BLaER1 treated with 17β-estradiol and CSF1 and Interleukin-3, amounts not matched to agents 10 nM and 100 nM (cell line): ENCODE measurements at regions not wholly inside any gene's neighbourhood (a gene's known extent, or its start where the extent isn't known, plus 50 kb on each side); places are given as distances from the start of the nearest gene placed in this dataset.

Source experiments
- H3K27ac ChIP-seq, 11 experiments: shearing (Covaris generic); formaldehyde crosslinking; 2 replicates each; pipeline ENCODE4 v1.8.1; 2022
- H3K27me3 ChIP-seq, 11 experiments: shearing (Covaris generic); formaldehyde crosslinking; 2 replicates each; pipeline ENCODE4 v1.8.1; 2022
- H3K36me3 ChIP-seq, 11 experiments: shearing (Covaris generic); formaldehyde crosslinking; 2 replicates each; pipeline ENCODE4 v1.8.1; 2022
- H3K4me1 ChIP-seq, 10 experiments: shearing (Covaris generic); formaldehyde crosslinking; 2 replicates each; pipeline ENCODE4 v1.8.1; 2022
- H3K4me2 ChIP-seq, 11 experiments: shearing (Covaris generic); formaldehyde crosslinking; 2 replicates each; pipeline ENCODE4 v1.8.1; 2022
- H3K4me3 ChIP-seq, 10 experiments: shearing (Covaris generic); formaldehyde crosslinking; 2 replicates each; pipeline ENCODE4 v1.8.1; 2022
- H3K9ac ChIP-seq, 11 experiments: shearing (Covaris generic); formaldehyde crosslinking; 2 replicates each; pipeline ENCODE4 v1.8.1; 2022
- H3K9me3 ChIP-seq, 11 experiments: shearing (Covaris generic); formaldehyde crosslinking; replicated peaks in 1 of 11; 2 replicates each; pipeline ENCODE4 v1.8.1; 2022
- H4K20me1 ChIP-seq, 11 experiments: shearing (Covaris generic); formaldehyde crosslinking; 2 replicates each; pipeline ENCODE4 v1.8.1; 2022
- Cebpa-rat ChIP-seq, 11 experiments: shearing (Covaris generic); IDR thresholded peaks; 2 replicates each; pipeline ENCODE4 v1.8.1; 2022

DNA sequence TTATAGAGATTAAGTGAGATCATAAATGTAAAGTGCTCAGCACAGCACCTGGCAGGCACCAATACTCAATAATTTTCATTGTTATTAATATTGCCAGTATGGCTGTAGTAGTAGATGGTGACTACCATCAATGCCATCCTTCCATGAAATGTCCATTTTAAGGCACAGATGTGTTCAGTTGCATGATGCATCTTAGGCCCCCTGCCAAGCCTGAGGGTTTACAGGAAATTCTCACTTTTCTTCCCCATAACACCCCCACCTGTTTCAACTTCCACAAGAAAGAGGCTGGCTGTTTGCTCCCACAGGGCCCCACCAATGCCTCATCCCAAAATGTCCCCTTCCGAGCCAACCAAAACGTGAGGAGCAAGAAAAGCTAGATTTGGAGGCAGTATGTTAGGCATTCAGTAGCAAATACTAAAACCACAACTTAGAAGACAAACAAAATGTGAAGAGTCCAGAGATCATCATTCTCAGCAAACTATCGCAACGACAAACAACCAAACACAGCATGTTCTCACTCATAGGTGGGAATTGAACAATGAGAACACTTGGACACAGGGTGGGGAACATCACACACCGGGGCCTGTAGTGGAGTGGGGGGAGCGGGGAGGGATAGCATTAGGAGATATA is 110.6 kb upstream of the NHSL1 start:
- no peaks in the 10 kb centered on the region for H3K9me3 ChIP-seq
- H3K4me3 ChIP-seq = no peak overlapping the region
- no peak overlapping the region for H3K4me2 ChIP-seq
- no peaks in the 10 kb centered on the region for H3K27me3 ChIP-seq
- H3K27ac ChIP-seq = no peak overlapping the region
- no peak for TF ChIP-seq Cebpa-rat (IDR thresholded peaks at IDR 0.05)
- no peaks in the 10 kb centered on the region for H3K36me3 ChIP-seq
- H3K4me1 ChIP-seq = no peaks in the 10 kb centered on the region
- H3K9ac ChIP-seq = no peak overlapping the region
- no peaks in the 10 kb centered on the region for H4K20me1 ChIP-seq

- Histone ChIP-seq H3K4me2 (no peak overlapping the region), H3K4me3 (no peak overlapping the region), H3K27me3 (no peaks in the 10 kb centered on the region), H3K36me3 (no peaks in the 10 kb centered on the region), H3K9ac (no peak overlapping the region), H3K4me1 (no peaks in the 10 kb centered on the region), H3K27ac (no peak overlapping the region), H4K20me1 (no peaks in the 10 kb centered on the region), H3K9me3 (no peaks in the 10 kb centered on the region; a peak in 1 of 22 replicates)
- TF ChIP-seq Cebpa-rat (IDR thresholded peaks at IDR 0.05) = no peak
Observed at GRCh38 chr6:138610816-138611215, 111.5 kb upstream of the NHSL1 start.

DNA sequence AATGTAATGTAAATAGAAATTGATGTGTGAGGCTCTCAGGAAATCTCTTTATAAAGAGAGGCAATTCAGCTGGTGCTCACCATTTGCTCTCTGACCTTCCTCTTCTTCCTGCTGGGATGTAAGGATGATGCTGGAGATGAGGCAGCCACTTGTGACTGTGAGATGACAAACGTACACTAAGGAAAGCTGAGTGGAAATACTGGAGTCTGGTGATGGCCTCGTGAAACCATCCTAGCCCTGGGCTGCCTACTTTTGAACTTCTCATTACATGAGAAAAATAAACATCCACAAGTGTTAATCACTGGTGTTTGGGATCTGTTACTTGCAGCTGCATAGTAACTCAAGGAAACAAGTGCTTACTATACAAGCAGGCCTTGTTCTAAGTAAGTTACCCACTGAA is 114.9 kb upstream of the NHSL1 start:
- H3K4me2 ChIP-seq = no peak overlapping the region
- H3K27me3 ChIP-seq = no peaks in the 10 kb centered on the region
- H3K4me1 ChIP-seq = no peaks in the 10 kb centered on the region
- H3K36me3 ChIP-seq = no peaks in the 10 kb centered on the region
- H3K27ac ChIP-seq = no peak overlapping the region
- H3K4me3 ChIP-seq = no peak overlapping the region
- H4K20me1 ChIP-seq = no peaks in the 10 kb centered on the region; a peak in 1 of 22 replicates
- H3K9ac ChIP-seq = no peak overlapping the region
- H3K9me3 ChIP-seq = no peaks in the 10 kb centered on the region; a peak in 1 of 22 replicates
- no peak for TF ChIP-seq Cebpa-rat (IDR thresholded peaks at IDR 0.05)

- H3K9ac ChIP-seq = no peak overlapping the region
- H3K4me2 ChIP-seq = no peak overlapping the region
- H4K20me1 ChIP-seq = no peaks in the 10 kb centered on the region; a peak in 1 of 22 replicates
- no peak for TF ChIP-seq Cebpa-rat (IDR thresholded peaks at IDR 0.05)
- H3K4me1 ChIP-seq = no peaks in the 10 kb centered on the region
- no peak overlapping the region for H3K4me3 ChIP-seq
- H3K27me3 ChIP-seq = no peaks in the 10 kb centered on the region
- no peak overlapping the region for H3K27ac ChIP-seq
- H3K36me3 ChIP-seq = no peaks in the 10 kb centered on the region
- no peaks in the 10 kb centered on the region; a peak in 1 of 22 replicates for H3K9me3 ChIP-seq
Observed at GRCh38 chr6:138618168-138618567, 118.9 kb upstream of the NHSL1 start.

DNA sequence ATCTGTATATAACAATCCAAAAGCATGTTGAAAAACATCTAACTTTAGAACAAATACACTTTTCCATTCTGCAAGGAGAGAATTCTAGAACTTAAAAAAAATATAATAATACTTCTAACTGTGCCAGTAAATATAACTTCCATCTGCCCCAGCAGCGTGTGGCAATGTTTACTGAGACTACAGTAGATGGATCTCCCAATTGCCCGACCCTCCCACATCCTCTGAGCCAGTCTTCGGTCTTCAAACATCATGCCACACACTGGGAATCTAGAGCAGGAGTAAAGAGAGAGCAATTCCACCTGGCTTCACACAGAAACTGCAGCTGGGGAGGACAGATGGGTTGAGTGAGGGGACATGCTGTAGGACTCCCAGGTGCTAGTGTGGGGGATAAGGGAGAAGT is 121.3 kb upstream of the NHSL1 start:
- Histone ChIP-seq H3K9me3 (no peaks in the 10 kb centered on the region), H4K20me1 (no peaks in the 10 kb centered on the region; a peak in 1 of 22 replicates), H3K4me2 (no peak overlapping the region), H3K27me3 (no peaks in the 10 kb centered on the region), H3K4me3 (no peak overlapping the region), H3K9ac (no peak overlapping the region), H3K36me3 (no peaks in the 10 kb centered on the region), H3K27ac (no peak overlapping the region), H3K4me1 (no peaks in the 10 kb centered on the region)
- TF ChIP-seq Cebpa-rat (IDR thresholded peaks at IDR 0.05) = no peak

DNA sequence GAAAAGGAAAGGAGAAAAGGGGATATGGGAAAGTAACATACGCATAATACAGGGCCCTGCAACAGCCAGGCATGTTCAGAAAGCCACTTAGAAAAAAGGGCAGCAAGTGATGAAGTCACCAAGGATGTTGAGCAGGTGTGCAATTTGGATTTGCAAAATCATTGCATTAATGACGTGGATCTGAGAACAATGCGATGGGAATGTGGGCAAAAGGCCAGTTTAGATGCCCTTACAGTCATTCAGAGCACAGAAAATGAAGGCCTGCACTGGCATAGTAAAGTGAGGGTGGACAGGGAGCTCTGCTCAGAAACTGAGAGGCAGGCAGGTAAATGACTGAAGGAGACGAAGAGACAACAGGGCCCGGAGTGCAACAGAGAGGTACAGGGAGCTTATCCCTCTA is 123.7 kb upstream of the NHSL1 start:
- Histone ChIP-seq H3K9ac (no peak overlapping the region), H3K4me2 (no peak overlapping the region), H4K20me1 (no peaks in the 10 kb centered on the region), H3K9me3 (no peaks in the 10 kb centered on the region), H3K36me3 (no peaks in the 10 kb centered on the region), H3K27ac (no peak overlapping the region), H3K4me3 (no peak overlapping the region), H3K4me1 (no peaks in the 10 kb centered on the region), H3K27me3 (no peaks in the 10 kb centered on the region)
- TF ChIP-seq Cebpa-rat (IDR thresholded peaks at IDR 0.05) = no peak

GRCh38 chr6:138631566-138631965 is 132.3 kb upstream of the NHSL1 start:
- Histone ChIP-seq H3K4me3 (no peak overlapping the region), H3K27ac (no peak overlapping the region), H4K20me1 (no peaks in the 10 kb centered on the region), H3K4me2 (no peak overlapping the region), H3K9me3 (peaks cover 8 to 22% (median 13%) of the 10 kb centered on the region in 11 experiments; a peak in 13 of 22 replicates), H3K36me3 (no peaks in the 10 kb centered on the region), H3K9ac (no peak overlapping the region), H3K4me1 (no peaks in the 10 kb centered on the region), H3K27me3 (no peaks in the 10 kb centered on the region)
- no peak for TF ChIP-seq Cebpa-rat (IDR thresholded peaks at IDR 0.05)

- Histone ChIP-seq H3K27ac (no peak overlapping the region), H3K36me3 (no peaks in the 10 kb centered on the region), H3K4me2 (no peak overlapping the region), H4K20me1 (no peaks in the 10 kb centered on the region), H3K9me3 (peaks cover 0 to 9% (median 7%) of the 10 kb centered on the region in 11 experiments; a peak in 11 of 22 replicates), H3K9ac (no peak overlapping the region), H3K4me3 (no peak overlapping the region), H3K27me3 (no peaks in the 10 kb centered on the region), H3K4me1 (peaks cover 0 to 7% (median 0%) of the 10 kb centered on the region in 10 experiments; a peak in 1 of 20 replicates)
- no peak for TF ChIP-seq Cebpa-rat (IDR thresholded peaks at IDR 0.05)
Observed at GRCh38 chr6:138637822-138638221, 135.7 kb upstream of the CCDC28A start.

- Histone ChIP-seq H3K4me3 (no peak overlapping the region), H3K4me2 (no peak overlapping the region)
- TF ChIP-seq Cebpa-rat (IDR thresholded peaks at IDR 0.05) = no peak
Observed at GRCh38 chr6:138638604-138639003, 135.0 kb upstream of the CCDC28A start.

GRCh38 chr6:138640028-138640427 is 133.5 kb upstream of the CCDC28A start:
- Histone ChIP-seq H3K4me1 (peaks cover 0 to 7% (median 0%) of the 10 kb centered on the region in 10 experiments; a peak in 1 of 20 replicates), H3K4me2 (no peak overlapping the region), H3K9me3 (no peaks in the 10 kb centered on the region; a peak in 1 of 22 replicates), H3K36me3 (no peaks in the 10 kb centered on the region), H3K27me3 (no peaks in the 10 kb centered on the region), H3K9ac (no peak overlapping the region), H3K4me3 (no peak overlapping the region), H4K20me1 (no peaks in the 10 kb centered on the region), H3K27ac (no peak overlapping the region)
- TF ChIP-seq Cebpa-rat (IDR thresholded peaks at IDR 0.05) = no peak

More at GRCh38 chr6:138638604-138639003, 135.0 kb upstream of the CCDC28A start:
- no peaks in the 10 kb centered on the region for H4K20me1 ChIP-seq
- peaks cover 0 to 5% (median 0%) of the 10 kb centered on the region in 11 experiments; a peak in 5 of 22 replicates for H3K9me3 ChIP-seq
- no peaks in the 10 kb centered on the region for H3K36me3 ChIP-seq
- H3K4me1 ChIP-seq = peaks cover 0 to 7% (median 0%) of the 10 kb centered on the region in 10 experiments; a peak in 1 of 20 replicates
- H3K27me3 ChIP-seq = no peaks in the 10 kb centered on the region
- H3K27ac ChIP-seq = no peak overlapping the region
- H3K9ac ChIP-seq = no peak overlapping the region
